A549 (cell line): ENCODE measurements at regions not wholly inside any gene's neighbourhood (a gene's known extent, or its start where the extent isn't known, plus 50 kb on each side); places are given as distances from the start of the nearest gene placed in this dataset.

Source experiments
- HDAC2 ChIP-seq: fragments of 200-600 bp; sonication (generic); IDR thresholded peaks from 2 replicates; pipeline ENCODE4 v1.6.1; 2016
- JUNB ChIP-seq: fragments of >200 bp; sonication (Bioruptor Twin); formaldehyde crosslinking; IDR thresholded peaks from 2 replicates; pipeline ENCODE4 v1.6.1; 2016
- POLR2A ChIP-seq: IDR thresholded peaks from 2 replicates; pipeline ENCODE4 v1.6.1; 2012; ENCODE audit warnings: mild to moderate bottlenecking, low read length
- RCOR1 ChIP-seq: fragments of 150-350 bp; IDR thresholded peaks from 2 replicates; pipeline ENCODE4 v1.6.1; 2014; ENCODE audit warnings: antibody characterized with exemption, low read length, low read depth
- RFX5 ChIP-seq: fragments of 450-650 bp; IDR thresholded peaks from 2 replicates; pipeline ENCODE4 v1.7.1; 2014; ENCODE audit warnings: antibody characterized with exemption, mild to moderate bottlenecking, moderate library complexity
- TP53 ChIP-seq: fragments of 250-450 bp; sonication (Bioruptor Pico); IDR thresholded peaks from 2 replicates; pipeline ENCODE4 v1.5.0; 2021; ENCODE audit warnings: mild to moderate bottlenecking, moderate library complexity
- TF ChIP-seq, protein P1 (sequence below): fragments of >200 bp; sonication (Bioruptor Twin); formaldehyde crosslinking; IDR thresholded peaks from 3 replicates; pipeline ENCODE4 v1.5.1; 2016
- TF ChIP-seq, protein P2 (sequence below): fragments of 150-350 bp; IDR thresholded peaks from 2 replicates; pipeline ENCODE4 v1.6.1; 2014; ENCODE audit warnings: low read depth, mild to moderate bottlenecking, low read length

DNA sequence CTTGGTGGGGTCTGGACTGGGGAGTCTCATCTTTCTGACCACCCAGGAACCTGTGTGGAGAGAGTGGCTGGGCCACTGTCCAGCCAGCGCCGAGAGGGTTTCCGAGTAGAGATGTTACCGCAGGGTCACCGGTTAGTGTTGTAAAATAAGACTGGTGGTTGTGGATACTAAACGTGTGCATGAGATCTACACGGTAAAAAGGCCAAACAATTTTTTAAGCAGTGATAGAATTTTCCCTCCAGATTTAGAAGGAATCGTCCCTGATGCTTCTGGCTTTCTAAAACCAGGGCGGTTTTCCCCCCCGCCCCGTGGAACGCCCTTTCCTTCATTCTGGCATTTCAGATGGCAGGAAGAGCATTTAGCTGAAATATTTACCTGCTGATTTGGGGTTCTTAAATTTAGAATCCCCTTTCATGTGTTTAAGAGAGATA is 72.6 kb upstream of the PPARA start:
- TF ChIP-seq, protein P1, sequence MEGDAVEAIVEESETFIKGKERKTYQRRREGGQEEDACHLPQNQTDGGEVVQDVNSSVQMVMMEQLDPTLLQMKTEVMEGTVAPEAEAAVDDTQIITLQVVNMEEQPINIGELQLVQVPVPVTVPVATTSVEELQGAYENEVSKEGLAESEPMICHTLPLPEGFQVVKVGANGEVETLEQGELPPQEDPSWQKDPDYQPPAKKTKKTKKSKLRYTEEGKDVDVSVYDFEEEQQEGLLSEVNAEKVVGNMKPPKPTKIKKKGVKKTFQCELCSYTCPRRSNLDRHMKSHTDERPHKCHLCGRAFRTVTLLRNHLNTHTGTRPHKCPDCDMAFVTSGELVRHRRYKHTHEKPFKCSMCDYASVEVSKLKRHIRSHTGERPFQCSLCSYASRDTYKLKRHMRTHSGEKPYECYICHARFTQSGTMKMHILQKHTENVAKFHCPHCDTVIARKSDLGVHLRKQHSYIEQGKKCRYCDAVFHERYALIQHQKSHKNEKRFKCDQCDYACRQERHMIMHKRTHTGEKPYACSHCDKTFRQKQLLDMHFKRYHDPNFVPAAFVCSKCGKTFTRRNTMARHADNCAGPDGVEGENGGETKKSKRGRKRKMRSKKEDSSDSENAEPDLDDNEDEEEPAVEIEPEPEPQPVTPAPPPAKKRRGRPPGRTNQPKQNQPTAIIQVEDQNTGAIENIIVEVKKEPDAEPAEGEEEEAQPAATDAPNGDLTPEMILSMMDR = no peak
- TF ChIP-seq JUNB = no peak
- no peak for TF ChIP-seq HDAC2
- TF ChIP-seq TP53 (CRISPR knock-in tag) = no peak
- TF ChIP-seq, protein P2, sequence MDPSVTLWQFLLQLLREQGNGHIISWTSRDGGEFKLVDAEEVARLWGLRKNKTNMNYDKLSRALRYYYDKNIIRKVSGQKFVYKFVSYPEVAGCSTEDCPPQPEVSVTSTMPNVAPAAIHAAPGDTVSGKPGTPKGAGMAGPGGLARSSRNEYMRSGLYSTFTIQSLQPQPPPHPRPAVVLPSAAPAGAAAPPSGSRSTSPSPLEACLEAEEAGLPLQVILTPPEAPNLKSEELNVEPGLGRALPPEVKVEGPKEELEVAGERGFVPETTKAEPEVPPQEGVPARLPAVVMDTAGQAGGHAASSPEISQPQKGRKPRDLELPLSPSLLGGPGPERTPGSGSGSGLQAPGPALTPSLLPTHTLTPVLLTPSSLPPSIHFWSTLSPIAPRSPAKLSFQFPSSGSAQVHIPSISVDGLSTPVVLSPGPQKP = no peak
- no peak for TF ChIP-seq RFX5
- TF ChIP-seq RCOR1 = no peak
- TF ChIP-seq POLR2A = no peak
